KBM-7 (cell line): ENCODE measurements at regions not wholly inside any gene's neighbourhood (a gene's known extent, or its start where the extent isn't known, plus 50 kb on each side); places are given as distances from the start of the nearest gene placed in this dataset.

ENCODE experiments used
- DNase-seq: peaks from one replicate; pipeline ENCODE4 v3.0.0-alpha.2; 2015
- in situ Hi-C: fragments of 300-500 bp; cut with MboI; formaldehyde crosslinking; loops from 2 replicates; pipeline ENCODE4 v1.14.3; 2020; ENCODE audit warnings: low sequenced_read_pairs, low pct_unique_long_range_greater_than_20kb, mixed read lengths

- in situ Hi-C loops = no loop called here
- peak; percentile 5 for DNase-seq
Observed at GRCh38 chr18:72612894-72613533, 68.9 kb upstream of the CBLN2 start.

- no peak for DNase-seq
- in situ Hi-C loops = no loop called here
Observed at GRCh38 chr18:72605376-72605775, 61.2 kb upstream of the CBLN2 start.

- in situ Hi-C loops = no loop called here
- no peak for DNase-seq
Observed at GRCh38 chr18:72601944-72602343, 57.8 kb upstream of the CBLN2 start.

- in situ Hi-C loops = no loop called here
- DNase-seq = no peak
Observed at GRCh38 chr18:72601481-72601880, 57.3 kb upstream of the CBLN2 start.
